PC-9 (cell line): ENCODE measurements at regions not wholly inside any gene's neighbourhood (a gene's known extent, or its start where the extent isn't known, plus 50 kb on each side); places are given as distances from the start of the nearest gene placed in this dataset.

Source experiments
- BruUV-seq: library from RNA; stranded (reverse); fragments of 400-500 nt; replicated peaks from 2 replicates; lab custom pipeline; 2021; lab: Mats Ljungman, UMichigan
- CTCF ChIA-PET: fragments of 300-600 bp; sonication (Branson Sonifier 250); formaldehyde crosslinking; loops from one replicate; lab custom pipeline; 2022; ENCODE audit warnings: antibody characterized with exemption; lab: Charles Lee
- POLR2A ChIA-PET: fragments of 300-600 bp; sonication (Branson Sonifier 250); formaldehyde crosslinking; loops from one replicate; lab custom pipeline; 2022; ENCODE audit warnings: antibody characterized with exemption; ENCODE audit not compliant: unreplicated experiment; lab: Charles Lee
- DNase-seq, 2 experiments: peaks; one replicate each; pipeline versions ENCODE4 v3.0.0 to v3.0.0-alpha.2; 2015 to 2022; ENCODE audit warnings: mixed read lengths in 1 of 2
- H2AFZ ChIP-seq: fragments of 200-600 bp; sonication (generic); 2 replicates; pipeline ENCODE4 v1.8.1; 2017; ENCODE audit warnings: antibody characterized with exemption
- H3F3A ChIP-seq: fragments of 200-600 bp; sonication (generic); 2 replicates; pipeline ENCODE4 v1.8.1; 2017; ENCODE audit warnings: antibody characterized with exemption, mild to moderate bottlenecking, low read depth; ENCODE audit not compliant: insufficient read depth
- H3K27ac ChIP-seq: fragments of 200-600 bp; sonication (generic); 2 replicates; pipeline ENCODE4 v1.6.1; 2016; ENCODE audit warnings: mixed run types
- H3K27me3 ChIP-seq: fragments of 200-600 bp; sonication (generic); 2 replicates; pipeline ENCODE4 v1.6.1; 2016; ENCODE audit warnings: low read depth, mixed run types; ENCODE audit not compliant: insufficient read depth
- H3K36me3 ChIP-seq: fragments of 200-600 bp; sonication (generic); 2 replicates; pipeline ENCODE4 v1.6.1; 2016; ENCODE audit warnings: low read depth, mixed run types
- H3K4me1 ChIP-seq: fragments of 200-600 bp; sonication (generic); replicated peaks from 2 replicates; pipeline ENCODE4 v1.6.1; 2016; ENCODE audit warnings: mixed run types; ENCODE audit not compliant: insufficient read depth
- H3K4me2 ChIP-seq: fragments of 200-600 bp; sonication (generic); 2 replicates; pipeline ENCODE4 v1.6.1; 2017; ENCODE audit warnings: mixed run types
- H3K4me3 ChIP-seq: fragments of 200-600 bp; sonication (generic); 2 replicates; pipeline ENCODE4 v1.6.1; 2016; ENCODE audit warnings: mixed run types
- H3K79me2 ChIP-seq: fragments of 200-600 bp; sonication (generic); 2 replicates; pipeline ENCODE4 v1.6.1; 2017; ENCODE audit warnings: low read depth, mixed run types
- H3K9me2 ChIP-seq: fragments of 200-600 bp; sonication (generic); 2 replicates; pipeline ENCODE4 v1.8.1; 2017; ENCODE audit warnings: mild to moderate bottlenecking; ENCODE audit not compliant: insufficient read depth
- H3K9me3 ChIP-seq: fragments of 200-600 bp; sonication (generic); 2 replicates; pipeline ENCODE4 v1.8.1; 2016; ENCODE audit warnings: low read depth; ENCODE audit not compliant: insufficient read depth
- H4K20me1 ChIP-seq: fragments of 200-600 bp; sonication (generic); 2 replicates; pipeline ENCODE4 v1.8.1; 2017; ENCODE audit not compliant: insufficient read depth
- EZH2 ChIP-seq: fragments of 200-600 bp; sonication (generic); IDR thresholded peaks from 2 replicates; pipeline ENCODE4 v1.8.0; 2017; ENCODE audit warnings: antibody characterized with exemption, low read depth
- intact Hi-C: fragments of 100-400 bp; cut with micrococcal nuclease; formaldehyde crosslinking; loops from one replicate; pipeline ENCODE4 v1.10.0; 2022; ENCODE audit not compliant: unreplicated experiment
- TF ChIP-seq, protein P1 (sequence below): fragments of 200-600 bp; sonication (generic); conservative IDR thresholded peaks from 2 replicates; pipeline ENCODE4 v1.6.1; 2017; ENCODE audit warnings: mixed run types, antibody characterized with exemption, mild to moderate bottlenecking, moderate library complexity

DNA sequence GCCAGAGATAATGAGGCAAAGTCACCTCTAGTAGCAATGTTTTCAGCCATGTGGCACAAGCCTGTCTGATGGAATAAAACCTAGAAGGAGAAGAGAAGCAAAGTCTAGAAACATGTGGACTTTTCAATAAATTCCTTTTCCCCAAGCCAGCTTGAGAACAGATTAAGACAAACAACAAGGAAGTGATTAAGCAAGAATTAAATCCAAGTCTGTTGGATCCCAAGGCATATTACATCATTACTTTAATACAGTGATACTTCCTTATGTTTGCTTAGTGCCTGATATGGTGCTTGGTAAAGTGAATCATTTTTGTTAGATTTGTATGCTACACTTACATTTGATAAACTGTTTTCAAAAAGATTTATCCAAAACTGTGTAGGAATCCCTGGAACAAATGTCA is 260.3 kb upstream of the FAM83B start:
- H3K4me2 ChIP-seq: no peak overlapping the region
- TF ChIP-seq, protein P1, sequence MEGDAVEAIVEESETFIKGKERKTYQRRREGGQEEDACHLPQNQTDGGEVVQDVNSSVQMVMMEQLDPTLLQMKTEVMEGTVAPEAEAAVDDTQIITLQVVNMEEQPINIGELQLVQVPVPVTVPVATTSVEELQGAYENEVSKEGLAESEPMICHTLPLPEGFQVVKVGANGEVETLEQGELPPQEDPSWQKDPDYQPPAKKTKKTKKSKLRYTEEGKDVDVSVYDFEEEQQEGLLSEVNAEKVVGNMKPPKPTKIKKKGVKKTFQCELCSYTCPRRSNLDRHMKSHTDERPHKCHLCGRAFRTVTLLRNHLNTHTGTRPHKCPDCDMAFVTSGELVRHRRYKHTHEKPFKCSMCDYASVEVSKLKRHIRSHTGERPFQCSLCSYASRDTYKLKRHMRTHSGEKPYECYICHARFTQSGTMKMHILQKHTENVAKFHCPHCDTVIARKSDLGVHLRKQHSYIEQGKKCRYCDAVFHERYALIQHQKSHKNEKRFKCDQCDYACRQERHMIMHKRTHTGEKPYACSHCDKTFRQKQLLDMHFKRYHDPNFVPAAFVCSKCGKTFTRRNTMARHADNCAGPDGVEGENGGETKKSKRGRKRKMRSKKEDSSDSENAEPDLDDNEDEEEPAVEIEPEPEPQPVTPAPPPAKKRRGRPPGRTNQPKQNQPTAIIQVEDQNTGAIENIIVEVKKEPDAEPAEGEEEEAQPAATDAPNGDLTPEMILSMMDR: no peak
- no peak for TF ChIP-seq EZH2
- no peak for DNase-seq
- no peak overlapping the region for H3K27ac ChIP-seq
- no peaks in the 10 kb centered on the region for H3F3A ChIP-seq
- H3K36me3 ChIP-seq: no peaks in the 10 kb centered on the region
- no peak overlapping the region for H3K4me3 ChIP-seq
- no peaks in the 10 kb centered on the region for H3K79me2 ChIP-seq
- intact Hi-C loops: no loop called here
- peak overlapping the region; percentile 11; the same call in 1 of the 2 replicates for H2AFZ ChIP-seq
- BruUV-seq: no TSS peak
- no peaks in the 10 kb centered on the region for H3K9me2 ChIP-seq
- POLR2A ChIA-PET: no interaction called here
- no peaks in the 10 kb centered on the region for H3K4me1 ChIP-seq
- no peaks in the 10 kb centered on the region for H3K9me3 ChIP-seq
- H4K20me1 ChIP-seq: no peaks in the 10 kb centered on the region
- CTCF ChIA-PET: no interaction called here
- no peaks in the 10 kb centered on the region for H3K27me3 ChIP-seq

DNA sequence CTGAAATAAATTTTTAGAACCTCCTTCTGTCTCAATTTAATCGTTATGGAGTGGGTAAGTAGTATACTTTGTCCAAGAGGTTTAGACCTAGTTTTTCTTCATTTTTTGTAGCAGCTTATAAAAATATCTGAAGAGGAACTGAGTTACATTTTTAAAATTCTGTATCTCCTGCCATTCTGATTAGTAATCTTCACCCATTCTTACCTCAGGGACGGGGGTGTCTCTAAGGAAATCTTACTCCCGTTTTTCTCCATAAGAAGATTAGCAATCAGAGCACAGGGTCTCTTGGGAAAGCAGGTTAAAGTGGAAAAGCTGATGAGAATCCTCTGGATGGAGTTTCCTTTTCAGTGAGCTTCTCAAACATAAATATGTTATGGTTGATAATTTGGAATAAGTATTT is 259.3 kb upstream of the FAM83B start:
- intact Hi-C loops: no loop called here
- Histone ChIP-seq H3K36me3 (no peaks in the 10 kb centered on the region), H3K27ac (no peak overlapping the region), H3F3A (no peaks in the 10 kb centered on the region), H2AFZ (0 out of 2 replicates have a peak overlapping the region, but pooled peaks have one; percentile 62), H3K4me2 (no peak overlapping the region), H3K27me3 (no peaks in the 10 kb centered on the region), H3K4me1 (no peaks in the 10 kb centered on the region), H3K9me2 (no peaks in the 10 kb centered on the region), H3K4me3 (no peak overlapping the region), H3K9me3 (no peaks in the 10 kb centered on the region), H3K79me2 (no peaks in the 10 kb centered on the region), H4K20me1 (no peaks in the 10 kb centered on the region)
- POLR2A ChIA-PET: no interaction called here
- DNase-seq: no peak
- BruUV-seq: no TSS peak
- CTCF ChIA-PET: no interaction called here
- TF ChIP-seq, protein P1: no peak

DNA sequence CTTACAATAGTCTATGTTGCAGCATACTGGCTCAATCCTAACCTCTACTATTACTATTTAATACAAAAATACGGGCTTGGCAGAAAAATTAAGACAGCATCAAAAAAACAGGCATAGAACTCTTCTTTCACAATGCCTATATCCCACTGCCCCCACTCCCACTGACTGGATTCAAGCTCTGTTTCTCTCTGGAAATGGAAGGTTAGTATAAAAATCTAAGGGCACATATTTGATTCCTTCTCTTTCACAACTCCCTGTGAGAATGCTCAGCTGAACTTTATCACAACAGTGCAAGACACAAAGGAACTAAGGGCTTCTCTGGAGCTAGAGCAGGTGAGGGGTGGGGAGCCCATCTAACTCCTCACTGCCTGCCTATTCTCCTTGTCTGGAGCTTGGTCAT is 258.4 kb upstream of the FAM83B start:
- Histone ChIP-seq H3K9me2 (no peaks in the 10 kb centered on the region), H4K20me1 (no peaks in the 10 kb centered on the region), H3K4me2 (no peak overlapping the region), H3K79me2 (no peaks in the 10 kb centered on the region), H3K4me3 (no peak overlapping the region), H2AFZ (peak overlapping the region; percentile 62; the same call in 1 of the 2 replicates), H3K27ac (no peak overlapping the region), H3K4me1 (no peaks in the 10 kb centered on the region), H3K36me3 (no peaks in the 10 kb centered on the region), H3F3A (no peaks in the 10 kb centered on the region), H3K9me3 (no peaks in the 10 kb centered on the region), H3K27me3 (no peaks in the 10 kb centered on the region)
- intact Hi-C loops: no loop called here
- CTCF ChIA-PET: no interaction called here
- TF ChIP-seq EZH2: no peak
- BruUV-seq: no TSS peak
- POLR2A ChIA-PET: no interaction called here
- DNase-seq: no peak

DNA sequence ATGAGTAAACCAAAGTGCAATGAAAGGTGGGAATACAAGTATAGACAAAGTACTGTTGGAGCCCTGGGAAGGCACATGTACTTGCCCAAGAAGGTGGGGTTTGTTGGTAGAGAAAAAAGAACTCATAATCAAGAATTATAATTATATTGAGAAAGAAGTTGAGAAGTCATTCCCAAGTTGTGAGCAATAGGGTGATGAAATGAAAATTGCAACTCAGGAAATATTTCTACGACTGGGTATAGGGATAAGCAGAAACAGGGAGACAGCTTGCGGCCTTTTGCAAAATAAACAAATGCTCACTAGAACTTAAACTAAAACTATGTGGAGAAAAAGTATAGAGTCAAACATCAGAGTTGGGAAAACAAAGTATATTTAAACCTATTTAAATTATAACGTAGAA is 250.7 kb upstream of the FAM83B start:
- Histone ChIP-seq H4K20me1 (no peaks in the 10 kb centered on the region), H3K27me3 (no peaks in the 10 kb centered on the region), H3K9me2 (peaks cover 5% of the 10 kb centered on the region; the same call in 1 of the 2 replicates), H3K4me1 (no peaks in the 10 kb centered on the region), H3F3A (no peaks in the 10 kb centered on the region), H3K36me3 (no peaks in the 10 kb centered on the region), H3K4me3 (no peak overlapping the region), H3K79me2 (no peaks in the 10 kb centered on the region), H2AFZ (no peak overlapping the region), H3K4me2 (no peak overlapping the region), H3K9me3 (no peaks in the 10 kb centered on the region), H3K27ac (no peak overlapping the region)
- POLR2A ChIA-PET: interaction anchor here (0.6 kb wide), 1 partner anchor 582 kb away, joined by 3 read pairs; no protein-coding TSS in a partner anchor
- BruUV-seq: no TSS peak
- intact Hi-C loops: no loop called here
- TF ChIP-seq, protein P1: no peak
- no peak for TF ChIP-seq EZH2
- CTCF ChIA-PET: no interaction called here
- DNase-seq: no peak
